ENCODE measurements at regions not wholly inside any gene's neighbourhood (a gene's known extent, or its start where the extent isn't known, plus 50 kb on each side); places are given as distances from the start of the nearest gene placed in this dataset.

DNA sequence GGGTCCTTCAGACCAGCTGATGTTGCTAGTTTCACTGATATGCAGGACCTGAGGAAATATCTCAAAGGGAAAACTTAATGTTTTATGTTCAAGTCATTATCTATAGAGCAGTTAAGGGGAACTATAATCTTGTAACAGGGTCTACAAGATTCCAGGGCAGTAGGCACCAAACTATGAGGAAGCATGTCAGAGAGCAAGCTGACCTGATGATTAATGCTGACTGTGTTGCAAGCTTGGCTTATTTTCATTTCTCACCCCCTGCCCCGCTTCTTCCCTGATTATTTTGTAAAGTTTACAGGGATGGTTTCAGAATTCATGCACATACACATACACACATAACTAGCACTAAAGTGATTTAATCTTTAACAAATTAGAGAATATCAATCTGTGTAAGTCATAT lies 84.3 kb upstream of the CACNA2D1 start:
- TF ChIP-seq CTCF (IDR thresholded peaks at IDR 0.05; ENCODE audit: insufficient read depth, low read length, poor library complexity, severe bottlenecking) (no peak), EZH2phosphoT487 (conservative IDR thresholded peaks at IDR 0.05; ENCODE audit: low read length) (no peak)
